NCI-H446 (cell line): ENCODE measurements at regions not wholly inside any gene's neighbourhood (a gene's known extent, or its start where the extent isn't known, plus 50 kb on each side); places are given as distances from the start of the nearest gene placed in this dataset.

Source experiments
- DNase-seq, 2 experiments: peaks; one replicate each; lab custom pipeline; 2025; lab: John Stamatoyannopoulos, UW

DNA sequence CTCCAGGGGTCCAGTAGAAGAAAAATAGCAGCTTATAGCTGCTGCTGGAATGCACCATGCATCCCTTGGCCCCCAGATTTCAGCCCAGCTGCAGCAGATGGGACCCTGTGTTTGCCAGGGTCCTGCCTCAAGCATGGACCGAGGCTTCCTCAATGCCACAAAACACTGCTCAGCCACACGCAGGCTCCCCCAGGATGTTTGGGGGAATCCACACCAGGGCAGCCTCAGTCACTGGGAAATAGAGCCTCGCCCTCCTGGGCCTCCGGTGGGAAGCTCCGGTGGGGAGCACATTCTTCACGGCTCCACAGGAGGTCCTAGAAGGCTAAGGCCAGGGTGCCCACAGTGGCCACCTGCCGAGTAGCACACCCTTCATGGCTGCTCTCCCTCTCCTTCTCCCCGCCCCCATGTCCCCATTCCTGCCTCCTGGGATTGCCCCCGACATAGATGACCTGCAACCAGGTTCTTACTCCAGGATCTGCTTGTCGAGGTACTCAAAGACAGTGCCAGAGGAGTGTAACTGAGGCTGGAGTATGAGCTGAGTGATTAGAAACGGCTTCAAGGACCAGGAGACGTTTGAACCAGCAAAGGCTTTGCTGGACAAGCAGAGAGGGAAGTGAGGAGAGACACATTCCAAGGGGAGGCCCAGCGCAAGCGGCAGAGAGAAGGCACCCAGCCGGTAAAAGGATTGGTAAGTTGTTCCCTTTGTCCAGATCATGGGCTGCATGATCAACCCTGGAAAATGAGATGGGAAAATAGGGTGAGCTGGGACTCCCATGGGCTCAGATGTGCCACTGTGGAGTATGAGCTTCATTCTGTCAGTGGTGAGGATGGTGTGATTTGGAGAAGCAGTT, 110.7 kb upstream of the UQCRFS1 start:
- no peak for DNase-seq

DNA sequence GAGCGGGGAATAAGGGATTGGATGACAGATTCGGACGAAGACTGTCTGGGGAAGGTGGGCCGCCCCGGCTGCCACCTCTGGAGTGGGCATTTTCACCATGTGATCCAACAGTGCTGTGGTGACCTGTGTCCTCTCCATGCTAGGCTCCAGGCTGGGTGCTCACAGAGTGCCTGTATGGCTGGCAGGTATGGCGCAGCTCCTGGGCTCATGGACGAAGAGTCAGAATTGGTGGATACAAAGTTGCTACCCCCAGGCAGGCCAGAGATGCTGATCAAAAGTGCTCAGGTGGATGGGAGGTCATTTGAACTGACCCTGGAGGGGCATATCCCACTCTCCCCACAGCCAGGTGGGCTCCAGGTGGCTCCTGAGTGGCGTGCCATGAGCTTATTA, 111.3 kb upstream of the UQCRFS1 start:
- DNase-seq: no peak

DNA sequence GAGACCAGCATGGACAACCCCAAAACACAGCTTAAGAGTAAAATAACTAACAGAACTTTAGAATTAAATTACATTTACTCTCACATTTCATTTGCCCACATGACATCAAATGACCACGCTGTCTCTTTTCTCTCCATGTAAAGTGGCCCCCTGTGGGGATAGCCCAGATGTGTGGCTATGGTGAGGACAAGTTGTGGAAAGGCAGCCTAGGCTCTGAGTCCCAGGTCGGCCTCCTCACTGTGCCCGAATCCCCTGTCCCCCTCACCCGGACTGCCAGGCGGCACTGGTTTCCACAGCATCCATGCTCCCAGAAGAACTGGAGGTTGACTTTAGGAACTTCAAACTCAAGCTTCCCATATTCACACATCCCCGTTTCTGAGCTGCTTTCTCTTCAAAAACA, 111.8 kb upstream of the UQCRFS1 start:
- no peak for DNase-seq

DNA sequence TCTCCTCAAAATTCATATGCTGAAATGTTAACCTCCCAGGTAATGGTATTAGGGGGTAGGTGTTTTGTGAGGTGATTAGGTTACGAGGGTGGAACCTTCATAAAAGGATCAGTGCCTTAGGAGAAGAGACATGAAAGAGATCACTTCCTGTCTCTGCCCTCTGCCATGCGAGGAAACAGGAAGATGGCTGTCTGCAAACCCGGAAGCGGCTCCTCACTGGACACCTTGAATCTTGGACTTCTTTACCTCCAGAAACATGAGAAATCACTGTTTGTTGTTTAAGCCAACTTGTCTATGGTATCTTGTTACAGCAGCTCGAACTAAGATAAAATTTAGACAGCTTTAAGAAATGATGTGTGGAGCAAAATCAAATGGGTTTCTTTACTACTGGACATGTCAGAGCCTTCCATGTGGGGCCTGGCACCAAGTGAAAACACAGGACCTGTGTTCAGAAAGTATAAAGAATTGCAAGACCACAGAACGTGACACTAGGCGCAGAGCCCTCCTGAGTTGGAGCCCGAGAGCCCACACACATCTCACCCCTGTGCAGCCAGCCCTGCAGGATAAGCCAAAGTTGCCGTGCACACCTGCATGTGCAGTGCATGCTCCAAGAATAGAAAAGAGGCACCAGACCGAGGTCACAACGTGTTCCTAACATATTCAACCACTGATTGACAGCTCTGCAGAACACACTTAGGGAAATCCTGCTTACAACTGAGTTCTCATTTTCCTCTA, 112.5 kb upstream of the UQCRFS1 start:
- no peak for DNase-seq

DNA sequence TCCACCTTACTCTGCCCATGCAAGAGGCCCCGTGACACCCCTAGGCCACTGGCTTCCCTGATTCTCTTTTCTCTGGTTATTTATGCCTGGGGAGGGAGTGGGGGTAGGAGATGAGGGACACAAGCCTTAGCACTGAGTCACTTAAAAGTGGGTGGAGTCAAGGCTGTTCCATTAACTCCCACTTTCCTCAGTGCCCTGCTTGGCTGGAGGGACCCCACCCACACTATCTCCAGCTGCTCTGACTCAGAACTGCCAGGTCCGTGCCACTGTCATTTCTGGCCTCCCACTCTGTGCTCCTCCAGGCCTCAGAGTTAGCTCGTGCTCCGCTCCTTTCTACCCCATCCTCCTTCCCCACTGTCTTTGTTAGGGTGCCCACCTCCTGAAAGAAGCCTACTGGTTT, 113.4 kb upstream of the UQCRFS1 start:
- no peak for DNase-seq

DNA sequence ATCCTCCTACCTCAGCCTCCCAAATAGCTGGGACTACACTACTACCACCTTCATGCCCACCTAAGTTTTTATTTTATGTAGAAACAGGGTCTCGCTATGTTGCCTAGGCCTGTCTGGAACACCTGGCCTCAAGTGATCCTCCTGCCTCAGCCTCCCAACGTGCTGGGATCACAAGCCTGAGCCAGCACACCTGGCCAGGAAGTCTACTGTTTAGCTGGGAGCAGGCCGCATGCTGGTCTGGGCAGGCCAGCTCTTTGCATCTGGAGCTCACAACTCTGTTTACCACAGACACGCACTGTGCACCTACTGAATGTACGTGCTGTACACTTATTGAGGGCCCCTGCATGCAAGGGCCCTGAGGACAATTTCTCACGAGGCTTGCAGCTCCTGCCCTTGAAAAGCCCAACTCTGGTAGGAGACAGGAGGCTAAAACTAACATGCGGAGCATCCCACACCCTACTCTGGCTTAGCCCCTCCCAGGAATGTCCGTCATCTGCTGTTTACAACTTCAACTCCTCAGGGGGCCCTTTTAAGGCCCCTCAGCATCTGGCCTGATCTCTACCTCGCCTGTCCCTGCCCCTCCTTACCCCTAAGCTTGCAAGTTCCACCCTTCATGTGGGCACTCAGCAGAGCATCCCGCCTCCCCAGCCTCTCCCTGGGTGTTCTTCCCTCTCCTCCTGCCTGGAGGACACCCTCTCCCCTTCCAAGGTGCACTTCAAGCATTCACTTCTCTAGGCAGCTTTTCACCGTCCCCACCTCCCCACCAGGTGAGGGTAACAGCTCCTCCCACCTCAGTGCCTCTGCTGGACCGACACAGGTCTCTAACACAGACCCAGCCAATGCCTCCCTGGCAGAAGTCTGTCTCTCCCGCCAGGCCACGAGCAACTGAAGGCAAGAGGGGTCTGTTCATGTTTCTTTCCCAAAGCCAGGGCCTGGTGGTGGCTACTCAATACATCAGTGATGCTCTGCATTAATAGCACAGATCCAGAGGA, 114.2 kb upstream of the UQCRFS1 start:
- DNase-seq: no peak

DNA sequence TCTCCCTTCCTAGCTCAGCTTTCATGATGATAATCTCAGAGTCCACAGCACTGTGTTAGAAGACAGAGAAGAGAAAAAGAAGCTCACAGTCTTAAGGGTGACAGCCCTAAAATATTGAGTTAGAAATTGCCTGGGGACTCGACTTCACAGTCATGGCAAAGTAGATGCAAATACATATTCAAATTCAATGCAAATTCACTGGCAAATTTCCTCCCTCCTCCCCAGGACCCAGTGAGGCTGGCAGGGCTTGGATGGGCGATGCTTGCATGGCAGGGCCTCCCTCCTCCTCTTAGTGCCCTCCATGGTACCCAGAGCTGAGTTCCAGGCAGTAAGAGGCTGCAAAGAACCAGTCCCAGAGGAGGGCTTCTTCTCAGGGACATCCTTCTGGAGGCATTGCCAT, 115.6 kb upstream of the UQCRFS1 start:
- DNase-seq: no peak

DNA sequence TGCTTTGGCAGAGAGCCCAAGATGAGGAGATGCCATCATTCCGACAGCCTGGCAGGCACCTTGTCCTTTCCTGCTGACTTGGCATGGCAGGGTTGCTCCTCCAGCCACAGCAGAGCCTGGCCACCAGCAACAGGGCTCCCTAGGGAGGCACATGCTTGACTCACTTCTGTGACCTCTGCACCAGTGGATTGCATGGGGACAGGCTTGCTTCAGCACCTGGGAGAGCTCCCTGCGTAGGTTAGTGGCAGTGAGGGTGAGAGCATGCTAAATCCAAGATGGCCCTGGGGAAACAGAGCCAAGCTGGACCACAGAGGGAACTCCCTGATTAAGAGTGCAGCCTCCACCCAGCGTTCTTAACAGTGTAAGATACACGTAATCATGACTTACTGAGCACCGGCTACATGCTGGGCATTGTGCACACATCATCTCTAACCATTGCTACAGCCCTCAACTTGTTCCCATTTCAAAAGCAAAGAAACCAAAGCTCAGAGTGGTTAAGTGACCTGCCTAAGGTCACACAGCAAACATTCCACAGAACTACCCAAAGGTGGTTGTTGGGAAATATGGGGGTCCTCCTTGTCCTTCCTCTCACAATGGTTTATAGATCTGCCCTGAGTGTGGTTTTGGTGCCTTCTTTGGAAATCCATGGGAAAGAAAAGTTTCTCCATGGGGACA, 116.6 kb upstream of the UQCRFS1 start:
- DNase-seq: no peak

DNA sequence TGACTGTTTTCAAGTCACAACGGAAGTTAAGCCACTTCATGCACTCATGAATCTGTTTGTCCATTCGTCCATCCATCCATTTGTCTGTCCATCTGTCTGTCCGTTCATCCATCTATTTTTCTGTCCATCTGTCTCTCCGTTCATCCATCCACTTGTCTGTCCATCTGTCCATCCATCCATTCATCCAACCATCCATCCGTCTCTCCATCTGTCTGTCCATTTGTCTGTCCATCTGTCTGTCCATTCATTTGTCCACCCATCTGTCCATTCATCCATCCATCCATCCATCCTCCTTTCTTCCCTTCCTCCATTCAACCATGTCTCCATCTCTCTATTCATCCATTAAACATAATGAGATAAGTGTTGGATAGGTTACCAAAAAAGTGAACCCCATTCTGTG, 123.5 kb upstream of the UQCRFS1 start:
- DNase-seq: no peak

DNA sequence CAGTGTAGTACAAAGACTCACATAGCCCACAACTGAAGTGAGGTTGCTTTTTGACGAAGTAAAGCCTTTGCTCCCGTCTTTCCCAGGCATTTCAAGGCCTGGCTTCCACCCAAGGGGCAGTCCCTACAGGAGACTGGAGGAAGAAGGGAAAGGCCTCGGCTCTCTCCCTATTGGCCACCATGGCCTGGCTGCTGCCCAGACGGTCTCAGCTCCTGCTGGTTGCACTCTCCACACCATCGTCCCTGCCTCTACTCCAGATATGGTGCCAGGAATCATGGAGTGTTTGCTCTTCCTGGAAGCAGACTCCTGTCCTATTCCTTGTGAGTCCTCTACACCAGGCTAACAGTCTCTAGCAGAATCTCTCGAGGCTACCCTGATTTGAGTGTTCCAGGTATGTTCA, 124.1 kb upstream of the UQCRFS1 start:
- no peak for DNase-seq

DNA sequence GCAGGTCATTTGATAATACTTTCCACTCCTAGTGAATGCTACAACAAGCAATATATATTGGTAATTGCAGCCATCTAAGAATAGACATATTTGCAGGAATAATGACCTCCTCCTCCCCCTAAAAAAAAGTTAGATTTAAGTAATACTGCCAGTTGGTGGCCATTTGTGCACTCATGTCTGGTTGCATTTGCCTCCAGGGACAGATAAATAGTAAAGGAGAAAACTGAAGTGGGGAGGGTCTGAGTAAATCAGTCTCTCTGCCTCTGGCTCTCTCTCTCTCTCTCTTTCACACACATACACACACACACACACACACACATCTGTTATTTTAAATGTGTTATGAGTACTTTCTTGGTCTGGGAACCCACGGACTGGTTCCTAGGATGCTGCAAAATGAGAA, 125.5 kb upstream of the UQCRFS1 start:
- DNase-seq: no peak

DNA sequence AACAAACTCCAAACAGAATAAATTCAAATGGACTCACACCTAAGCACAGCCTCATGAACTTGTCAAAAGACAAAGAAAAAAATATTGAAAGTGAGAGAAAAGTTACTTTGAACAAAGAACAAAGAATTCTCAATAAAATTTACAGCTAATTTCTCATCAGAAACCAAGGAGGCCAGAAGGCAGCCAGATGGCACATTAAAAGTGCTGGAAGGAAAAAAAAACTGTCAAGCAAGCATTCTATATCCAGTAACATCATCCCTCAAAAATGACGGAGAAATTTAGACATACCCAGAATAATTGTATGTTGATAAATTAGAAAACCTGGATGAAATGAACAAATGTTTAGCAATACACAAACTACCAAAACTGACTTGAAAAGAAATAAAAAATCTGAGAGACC, 129.8 kb upstream of the UQCRFS1 start:
- no peak for DNase-seq

DNA sequence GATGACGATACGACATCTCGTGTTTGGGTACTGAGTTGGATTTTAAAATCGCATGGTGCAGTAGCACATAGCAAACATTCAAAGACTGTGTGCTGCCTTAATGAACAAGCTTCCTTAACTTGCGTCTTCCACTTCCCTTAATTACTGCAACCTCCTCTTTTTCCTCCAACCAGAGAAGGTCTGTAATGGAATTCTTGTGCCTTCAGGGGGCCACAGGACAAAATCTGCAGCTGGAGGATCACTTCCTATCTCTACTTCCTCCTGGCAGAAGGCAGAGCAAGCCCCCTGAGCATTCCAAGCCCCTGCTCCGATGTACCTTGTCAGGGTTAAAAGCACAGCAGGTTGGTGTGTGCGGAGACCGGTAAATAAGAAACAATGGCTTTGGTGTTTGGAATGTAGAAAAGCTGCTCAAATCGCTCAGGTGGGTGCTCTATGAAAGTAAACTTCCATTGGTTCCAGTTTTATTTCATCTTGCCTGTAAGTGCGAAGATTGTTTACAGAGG, 151.3 kb upstream of the UQCRFS1 start:
- no peak for DNase-seq

DNA sequence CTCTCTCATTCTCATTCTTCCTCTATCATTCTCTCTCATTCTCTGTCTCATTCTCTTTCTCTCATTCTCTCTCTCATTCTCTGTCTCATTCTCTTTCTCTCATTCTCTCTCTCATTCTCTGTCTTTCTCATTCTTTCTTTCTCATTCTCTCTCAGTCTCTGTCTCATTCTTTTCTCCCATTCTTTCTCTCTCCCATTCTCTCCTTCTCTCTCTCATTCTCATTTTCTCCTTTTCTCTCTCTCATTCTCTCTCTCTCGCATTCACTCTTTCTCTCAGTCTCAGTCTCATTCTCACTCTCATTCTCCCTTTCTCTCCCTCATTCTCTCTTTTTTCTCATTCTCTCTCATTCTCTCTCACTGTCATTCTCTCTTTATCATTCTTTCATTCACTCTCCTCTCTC, 152.0 kb upstream of the UQCRFS1 start:
- no peak for DNase-seq

DNA sequence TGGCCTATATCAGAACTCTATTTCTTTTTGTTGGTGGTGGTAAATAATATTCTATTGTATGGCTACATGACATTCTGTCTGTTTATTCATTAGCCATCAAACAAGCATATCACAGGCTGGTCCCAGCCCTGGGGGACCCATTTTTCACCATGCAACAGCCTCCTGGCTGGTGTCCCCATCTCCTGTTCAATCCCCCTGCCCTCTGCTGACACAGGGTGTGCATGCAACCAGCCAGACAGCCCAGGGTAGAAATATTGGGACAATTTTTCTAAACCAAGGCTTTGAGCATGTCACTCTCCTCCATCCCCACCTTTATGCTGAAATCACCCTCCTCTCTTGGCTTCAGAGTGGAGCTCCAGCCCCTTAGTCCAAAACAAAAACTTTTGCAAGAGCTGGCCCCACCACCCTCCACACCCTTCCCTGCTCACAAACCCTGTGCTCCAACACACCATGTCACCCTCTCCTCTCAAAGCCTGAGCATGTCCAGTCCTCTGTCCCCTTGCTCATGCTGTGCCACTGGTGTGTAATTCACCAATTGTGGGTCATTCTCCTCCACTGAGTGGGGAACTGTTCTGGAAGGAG, 153.0 kb upstream of the UQCRFS1 start:
- no peak for DNase-seq

DNA sequence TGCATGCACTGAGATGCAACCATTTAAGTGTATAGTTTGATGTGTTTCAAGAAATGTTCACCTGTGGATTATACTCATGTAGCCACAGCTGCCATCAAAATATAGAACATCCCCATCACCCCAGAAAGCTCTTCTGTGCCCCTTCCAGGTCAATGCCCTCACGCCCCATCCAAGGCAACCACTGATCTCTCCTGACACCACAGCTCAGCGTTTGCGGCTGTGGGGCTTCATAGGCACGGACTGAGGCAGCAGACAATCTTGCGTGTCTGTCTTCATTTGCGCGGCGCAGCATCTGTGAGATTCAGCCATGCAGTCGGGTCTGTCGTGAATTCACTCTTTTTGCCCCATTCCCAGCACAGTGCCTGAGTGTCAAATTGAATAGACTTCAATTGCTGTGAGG, 153.8 kb upstream of the UQCRFS1 start:
- no peak for DNase-seq

DNA sequence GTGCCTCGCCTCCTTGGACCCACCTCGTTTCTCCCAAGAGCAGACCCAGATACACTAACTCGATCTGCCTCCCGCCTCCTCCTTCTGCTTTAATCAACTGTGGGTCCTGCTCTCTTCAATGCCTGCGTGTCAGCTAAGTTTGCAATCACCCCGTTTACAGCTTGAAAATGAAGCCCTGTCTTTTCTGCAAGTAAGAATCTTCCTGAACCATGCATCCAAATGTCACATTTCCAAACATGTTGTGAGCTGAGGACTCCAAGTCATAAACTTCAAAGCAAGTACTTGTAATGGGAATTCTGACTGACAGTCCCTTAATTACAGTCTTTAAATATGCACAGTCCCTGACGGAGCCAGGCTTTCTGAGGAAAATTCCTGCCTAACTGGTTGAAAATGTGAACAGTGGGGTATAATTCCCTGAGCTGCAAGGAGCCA, 154.9 kb upstream of the UQCRFS1 start:
- DNase-seq: no peak

DNA sequence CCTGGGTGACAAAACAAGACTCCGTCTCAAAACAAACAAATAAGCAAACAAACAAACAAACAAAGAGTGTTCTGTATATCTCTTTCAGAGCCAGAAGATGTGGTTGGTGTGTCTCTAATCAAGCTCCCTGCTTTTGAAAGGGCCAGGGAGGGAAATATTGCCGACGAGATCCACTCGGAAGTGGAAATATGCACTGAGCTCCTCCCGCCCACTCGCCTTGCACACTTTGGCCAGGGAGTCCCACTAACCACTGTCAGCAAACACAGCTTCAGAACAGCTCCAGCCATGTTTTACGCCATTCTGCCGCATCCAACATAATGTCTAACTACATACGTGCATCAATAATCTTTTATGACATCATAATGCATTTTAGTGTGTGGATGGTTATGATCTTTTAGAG, 155.5 kb upstream of the VSTM2B start:
- no peak for DNase-seq

DNA sequence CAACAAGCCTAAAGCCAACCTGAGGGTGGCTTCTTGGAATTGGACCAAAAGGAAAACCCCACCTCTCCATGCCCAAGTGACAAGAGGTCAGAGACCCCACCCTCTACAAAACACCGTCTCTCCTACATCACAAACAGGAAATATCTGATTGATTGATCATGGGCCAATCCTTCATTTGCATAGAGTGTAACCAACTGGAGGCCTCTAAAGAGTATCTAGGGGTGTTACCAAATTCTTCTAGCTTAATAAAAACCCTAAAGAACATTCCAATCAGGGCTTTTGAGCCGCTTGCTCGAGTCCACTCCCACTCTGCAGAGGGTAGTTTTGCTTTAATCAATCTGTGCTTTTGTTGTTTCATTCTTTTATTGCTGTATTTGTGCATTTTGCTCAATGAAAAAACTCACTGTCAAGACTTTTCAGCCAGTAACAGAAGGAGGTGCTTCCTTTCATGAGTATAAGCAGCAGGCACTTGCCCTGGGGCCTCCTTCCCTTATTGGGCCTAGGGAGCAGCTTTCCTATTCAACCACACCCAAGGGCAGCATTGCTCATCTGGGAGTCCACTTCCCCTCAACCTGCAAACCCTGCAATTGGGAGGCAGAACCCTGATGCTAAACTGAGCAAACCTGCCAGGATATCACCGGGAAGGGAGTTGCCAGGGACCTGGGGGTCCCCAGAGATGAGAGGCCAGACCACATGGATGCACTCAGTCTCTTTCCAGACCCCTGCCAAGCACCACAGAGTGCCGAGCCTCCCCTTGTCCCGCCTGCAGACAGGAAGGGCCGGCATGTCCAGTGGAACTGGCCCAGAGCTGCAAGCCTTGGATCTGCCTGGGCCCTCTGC, 154.3 kb upstream of the VSTM2B start:
- DNase-seq: no peak

DNA sequence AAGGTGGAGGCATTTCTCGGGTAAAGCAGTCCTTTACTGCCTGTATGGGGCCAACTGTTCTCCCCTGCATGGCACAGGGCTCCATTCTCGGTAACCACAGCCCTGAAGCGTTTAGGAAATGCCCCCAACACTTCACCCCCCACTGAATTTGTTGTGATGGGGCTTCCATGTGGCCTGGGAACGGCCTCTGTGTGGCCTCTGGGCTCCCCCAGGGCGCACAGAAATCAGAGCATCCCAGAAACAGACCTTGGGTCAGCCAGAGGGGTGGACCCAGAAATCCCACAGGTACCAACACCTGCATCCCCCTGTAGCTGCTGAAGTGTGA, 153.7 kb upstream of the VSTM2B start:
- DNase-seq: no peak
